SK-N-SH treated with all-trans-retinoic acid at 6 μM for 48 hours (cell line): ENCODE measurements at regions not wholly inside any gene's neighbourhood (a gene's known extent, or its start where the extent isn't known, plus 50 kb on each side); places are given as distances from the start of the nearest gene placed in this dataset.

Source experiments
- ATAC-seq: fragments of 200-7000 bp; cut with Tn5 transposase; 3 replicates; pipeline ENCODE4 v1.9.1; 2020; ENCODE audit warnings: mild to moderate bottlenecking, moderate library complexity
- ARNTL ChIP-seq: fragments of 450-650 bp; formaldehyde crosslinking; IDR thresholded peaks from 2 replicates; pipeline ENCODE4 v1.5.0; 2020; ENCODE audit warnings: low read depth, mild to moderate bottlenecking, moderate library complexity, borderline replicate concordance
- BACH2 ChIP-seq: fragments of 250-450 bp; sonication (Bioruptor Pico); IDR thresholded peaks from 2 replicates; pipeline ENCODE4 v1.9.0; 2021; ENCODE audit warnings: mild to moderate bottlenecking, borderline replicate concordance
- CSDC2 ChIP-seq: fragments of 250-450 bp; sonication (Bioruptor Pico); IDR thresholded peaks from 2 replicates; pipeline ENCODE4 v1.5.0; 2020; ENCODE audit warnings: mild to moderate bottlenecking, moderate library complexity
- ESRRG ChIP-seq: fragments of 250-450 bp; sonication (Bioruptor Pico); IDR thresholded peaks from 2 replicates; pipeline ENCODE4 v1.6.1; 2021; ENCODE audit warnings: mild to moderate bottlenecking
- GLIS3 ChIP-seq: fragments of 250-450 bp; sonication (Bioruptor Pico); IDR thresholded peaks from 2 replicates; pipeline ENCODE4 v1.5.0; 2020; ENCODE audit warnings: mild to moderate bottlenecking, moderate library complexity
- ISL1 ChIP-seq: fragments of 250-450 bp; sonication (Bioruptor Pico); IDR thresholded peaks from 2 replicates; pipeline ENCODE4 v2.1.2; 2022; ENCODE audit warnings: mild to moderate bottlenecking, moderate library complexity
- OSR1 ChIP-seq: fragments of 250-450 bp; sonication (Bioruptor Pico); IDR thresholded peaks from 2 replicates; pipeline ENCODE4 v1.8.0; 2022; ENCODE audit warnings: moderate library complexity, mild to moderate bottlenecking, inconsistent platforms
- PPARA ChIP-seq: fragments of 250-450 bp; sonication (Bioruptor Pico); IDR thresholded peaks from 2 replicates; pipeline ENCODE4 v1.5.0; 2020; ENCODE audit warnings: mild to moderate bottlenecking, borderline replicate concordance
- RARB ChIP-seq: fragments of 250-450 bp; sonication (Bioruptor Pico); IDR thresholded peaks from 2 replicates; pipeline ENCODE4 v1.8.0; 2021; ENCODE audit warnings: mild to moderate bottlenecking, moderate library complexity
- SNAI2 ChIP-seq: fragments of 250-450 bp; sonication (Bioruptor Pico); IDR thresholded peaks from 2 replicates; pipeline ENCODE4 v1.5.0; 2020; ENCODE audit warnings: mild to moderate bottlenecking, moderate library complexity
- TCF4 ChIP-seq: fragments of 250-450 bp; sonication (Bioruptor Pico); IDR thresholded peaks from 2 replicates; pipeline ENCODE4 v1.8.0; 2021; ENCODE audit warnings: mild to moderate bottlenecking, moderate library complexity, borderline replicate concordance
- TOX ChIP-seq: fragments of 250-450 bp; sonication (Bioruptor Pico); IDR thresholded peaks from 2 replicates; pipeline ENCODE4 v1.8.0; 2021; ENCODE audit warnings: mild to moderate bottlenecking, moderate library complexity, borderline replicate concordance
- ZC3H10 ChIP-seq: fragments of 250-450 bp; sonication (Bioruptor Pico); IDR thresholded peaks from 2 replicates; pipeline ENCODE4 v1.5.1; 2021; ENCODE audit warnings: mild to moderate bottlenecking, moderate library complexity
- ZFP3 ChIP-seq: fragments of 250-450 bp; sonication (Bioruptor Pico); IDR thresholded peaks from 2 replicates; pipeline ENCODE4 v1.5.0; 2020; ENCODE audit warnings: mild to moderate bottlenecking, moderate library complexity
- ZNF565 ChIP-seq: fragments of 450-650 bp; formaldehyde crosslinking; conservative IDR thresholded peaks from 2 replicates; pipeline ENCODE4 v1.5.0; 2020; ENCODE audit warnings: low read depth, mild to moderate bottlenecking, moderate library complexity
- ZNF70 ChIP-seq: fragments of 450-650 bp; formaldehyde crosslinking; IDR thresholded peaks from 2 replicates; pipeline ENCODE4 v1.5.0; 2020; ENCODE audit warnings: mild to moderate bottlenecking, moderate library complexity
- ZNF8 ChIP-seq: fragments of 450-650 bp; formaldehyde crosslinking; IDR thresholded peaks from 2 replicates; pipeline ENCODE4 v1.5.0; 2020; ENCODE audit warnings: mild to moderate bottlenecking, moderate library complexity
- TF ChIP-seq, protein P1 (sequence below): fragments of 250-450 bp; sonication (Bioruptor Pico); IDR thresholded peaks from 2 replicates; pipeline ENCODE4 v1.5.1; 2021; ENCODE audit warnings: mild to moderate bottlenecking, moderate library complexity
- TF ChIP-seq, protein P2 (sequence below): fragments of 250-450 bp; sonication (Bioruptor Pico); IDR thresholded peaks from 2 replicates; pipeline ENCODE4 v1.8.0; 2021; ENCODE audit warnings: low read depth, mild to moderate bottlenecking, moderate library complexity, borderline replicate concordance
- TF ChIP-seq, protein P3 (sequence below): fragments of 250-450 bp; sonication (Bioruptor Pico); IDR thresholded peaks from 2 replicates; pipeline ENCODE4 v1.5.0; 2020; ENCODE audit warnings: mild to moderate bottlenecking, moderate library complexity
- TF ChIP-seq, protein P4 (sequence below): fragments of 250-450 bp; sonication (Bioruptor Pico); IDR thresholded peaks from 2 replicates; pipeline ENCODE4 v1.8.0; 2020; ENCODE audit warnings: mild to moderate bottlenecking, moderate library complexity, borderline replicate concordance
- TF ChIP-seq, protein P5 (sequence below): fragments of 250-450 bp; sonication (Bioruptor Pico); IDR thresholded peaks from 2 replicates; pipeline ENCODE4 v1.5.1; 2020; ENCODE audit warnings: low read depth, mild to moderate bottlenecking, moderate library complexity

DNA sequence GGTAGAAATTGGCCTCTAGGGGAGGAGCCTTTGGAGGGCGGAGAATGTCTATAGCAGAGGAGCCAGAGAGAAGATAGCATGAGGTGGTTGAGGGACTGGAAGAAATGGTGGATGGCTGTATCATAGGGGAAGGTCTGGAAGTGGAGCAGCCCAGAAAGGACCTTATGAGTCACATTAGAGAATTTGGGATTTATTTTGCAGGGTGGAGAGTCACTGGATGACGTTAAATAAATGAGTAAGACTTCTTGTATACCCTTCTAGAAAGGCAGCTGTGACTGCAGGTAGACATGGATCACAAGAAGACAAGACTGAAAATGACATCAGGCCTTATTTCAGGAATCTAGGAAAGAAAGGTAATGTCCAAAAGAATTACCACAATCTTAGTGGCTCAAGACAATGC lies 208.2 kb upstream of the TMTC1 start:
- no peak for ATAC-seq
- no peak for TF ChIP-seq TOX (CRISPR knock-in tag)
- TF ChIP-seq PPARA (CRISPR knock-in tag), result no peak
- TF ChIP-seq ISL1 (CRISPR knock-in tag), result no peak
- TF ChIP-seq, protein P1, sequence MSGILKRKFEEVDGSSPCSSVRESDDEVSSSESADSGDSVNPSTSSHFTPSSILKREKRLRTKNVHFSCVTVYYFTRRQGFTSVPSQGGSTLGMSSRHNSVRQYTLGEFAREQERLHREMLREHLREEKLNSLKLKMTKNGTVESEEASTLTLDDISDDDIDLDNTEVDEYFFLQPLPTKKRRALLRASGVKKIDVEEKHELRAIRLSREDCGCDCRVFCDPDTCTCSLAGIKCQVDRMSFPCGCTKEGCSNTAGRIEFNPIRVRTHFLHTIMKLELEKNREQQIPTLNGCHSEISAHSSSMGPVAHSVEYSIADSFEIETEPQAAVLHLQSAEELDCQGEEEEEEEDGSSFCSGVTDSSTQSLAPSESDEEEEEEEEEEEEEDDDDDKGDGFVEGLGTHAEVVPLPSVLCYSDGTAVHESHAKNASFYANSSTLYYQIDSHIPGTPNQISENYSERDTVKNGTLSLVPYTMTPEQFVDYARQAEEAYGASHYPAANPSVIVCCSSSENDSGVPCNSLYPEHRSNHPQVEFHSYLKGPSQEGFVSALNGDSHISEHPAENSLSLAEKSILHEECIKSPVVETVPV (CRISPR knock-in tag), result no peak
- TF ChIP-seq BACH2 (CRISPR knock-in tag), result no peak

DNA sequence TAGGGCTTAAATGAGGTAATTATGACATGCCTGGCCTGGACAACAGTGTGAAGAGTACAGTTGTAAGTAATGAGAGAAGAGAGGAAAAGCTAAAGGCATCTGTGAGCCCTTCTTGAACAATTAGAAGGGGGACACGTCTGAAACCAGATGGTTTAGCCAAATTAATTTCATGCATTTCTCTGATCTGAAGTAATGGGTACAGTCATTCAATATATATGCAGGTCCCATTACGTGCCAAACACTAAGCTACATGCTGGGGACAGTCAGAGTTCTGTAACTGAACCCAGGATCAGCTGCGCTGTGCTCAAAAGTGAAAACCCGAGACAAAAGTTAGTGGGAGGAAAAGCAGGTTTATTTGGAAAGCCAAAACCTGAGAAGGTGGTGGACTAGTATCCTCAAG lies 207.2 kb upstream of the TMTC1 start:
- TF ChIP-seq OSR1 (CRISPR knock-in tag) (no peak), TOX (CRISPR knock-in tag) (no peak), GLIS3 (no peak), ESRRG (CRISPR knock-in tag) (no peak), SNAI2 (no peak), ZNF8 (CRISPR knock-in tag) (no peak), RARB (CRISPR knock-in tag) (no peak), PPARA (CRISPR knock-in tag) (no peak), CSDC2 (no peak), ZNF70 (CRISPR knock-in tag) (no peak), ZFP3 (CRISPR knock-in tag) (no peak), BACH2 (CRISPR knock-in tag) (no peak), ARNTL (no peak), ISL1 (CRISPR knock-in tag) (no peak), TCF4 (no peak)
- TF ChIP-seq, protein P2, sequence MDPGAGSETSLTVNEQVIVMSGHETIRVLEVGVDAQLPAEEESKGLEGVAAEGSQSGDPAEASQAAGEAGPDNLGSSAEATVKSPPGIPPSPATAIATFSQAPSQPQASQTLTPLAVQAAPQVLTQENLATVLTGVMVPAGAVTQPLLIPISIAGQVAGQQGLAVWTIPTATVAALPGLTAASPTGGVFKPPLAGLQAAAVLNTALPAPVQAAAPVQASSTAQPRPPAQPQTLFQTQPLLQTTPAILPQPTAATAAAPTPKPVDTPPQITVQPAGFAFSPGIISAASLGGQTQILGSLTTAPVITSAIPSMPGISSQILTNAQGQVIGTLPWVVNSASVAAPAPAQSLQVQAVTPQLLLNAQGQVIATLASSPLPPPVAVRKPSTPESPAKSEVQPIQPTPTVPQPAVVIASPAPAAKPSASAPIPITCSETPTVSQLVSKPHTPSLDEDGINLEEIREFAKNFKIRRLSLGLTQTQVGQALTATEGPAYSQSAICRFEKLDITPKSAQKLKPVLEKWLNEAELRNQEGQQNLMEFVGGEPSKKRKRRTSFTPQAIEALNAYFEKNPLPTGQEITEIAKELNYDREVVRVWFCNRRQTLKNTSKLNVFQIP (CRISPR knock-in tag), result no peak
- TF ChIP-seq, protein P1 (CRISPR knock-in tag), result no peak
- TF ChIP-seq, protein P3, sequence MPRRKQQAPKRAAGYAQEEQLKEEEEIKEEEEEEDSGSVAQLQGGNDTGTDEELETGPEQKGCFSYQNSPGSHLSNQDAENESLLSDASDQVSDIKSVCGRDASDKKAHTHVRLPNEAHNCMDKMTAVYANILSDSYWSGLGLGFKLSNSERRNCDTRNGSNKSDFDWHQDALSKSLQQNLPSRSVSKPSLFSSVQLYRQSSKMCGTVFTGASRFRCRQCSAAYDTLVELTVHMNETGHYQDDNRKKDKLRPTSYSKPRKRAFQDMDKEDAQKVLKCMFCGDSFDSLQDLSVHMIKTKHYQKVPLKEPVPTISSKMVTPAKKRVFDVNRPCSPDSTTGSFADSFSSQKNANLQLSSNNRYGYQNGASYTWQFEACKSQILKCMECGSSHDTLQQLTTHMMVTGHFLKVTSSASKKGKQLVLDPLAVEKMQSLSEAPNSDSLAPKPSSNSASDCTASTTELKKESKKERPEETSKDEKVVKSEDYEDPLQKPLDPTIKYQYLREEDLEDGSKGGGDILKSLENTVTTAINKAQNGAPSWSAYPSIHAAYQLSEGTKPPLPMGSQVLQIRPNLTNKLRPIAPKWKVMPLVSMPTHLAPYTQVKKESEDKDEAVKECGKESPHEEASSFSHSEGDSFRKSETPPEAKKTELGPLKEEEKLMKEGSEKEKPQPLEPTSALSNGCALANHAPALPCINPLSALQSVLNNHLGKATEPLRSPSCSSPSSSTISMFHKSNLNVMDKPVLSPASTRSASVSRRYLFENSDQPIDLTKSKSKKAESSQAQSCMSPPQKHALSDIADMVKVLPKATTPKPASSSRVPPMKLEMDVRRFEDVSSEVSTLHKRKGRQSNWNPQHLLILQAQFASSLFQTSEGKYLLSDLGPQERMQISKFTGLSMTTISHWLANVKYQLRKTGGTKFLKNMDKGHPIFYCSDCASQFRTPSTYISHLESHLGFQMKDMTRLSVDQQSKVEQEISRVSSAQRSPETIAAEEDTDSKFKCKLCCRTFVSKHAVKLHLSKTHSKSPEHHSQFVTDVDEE (CRISPR knock-in tag), result no peak
- TF ChIP-seq, protein P4, sequence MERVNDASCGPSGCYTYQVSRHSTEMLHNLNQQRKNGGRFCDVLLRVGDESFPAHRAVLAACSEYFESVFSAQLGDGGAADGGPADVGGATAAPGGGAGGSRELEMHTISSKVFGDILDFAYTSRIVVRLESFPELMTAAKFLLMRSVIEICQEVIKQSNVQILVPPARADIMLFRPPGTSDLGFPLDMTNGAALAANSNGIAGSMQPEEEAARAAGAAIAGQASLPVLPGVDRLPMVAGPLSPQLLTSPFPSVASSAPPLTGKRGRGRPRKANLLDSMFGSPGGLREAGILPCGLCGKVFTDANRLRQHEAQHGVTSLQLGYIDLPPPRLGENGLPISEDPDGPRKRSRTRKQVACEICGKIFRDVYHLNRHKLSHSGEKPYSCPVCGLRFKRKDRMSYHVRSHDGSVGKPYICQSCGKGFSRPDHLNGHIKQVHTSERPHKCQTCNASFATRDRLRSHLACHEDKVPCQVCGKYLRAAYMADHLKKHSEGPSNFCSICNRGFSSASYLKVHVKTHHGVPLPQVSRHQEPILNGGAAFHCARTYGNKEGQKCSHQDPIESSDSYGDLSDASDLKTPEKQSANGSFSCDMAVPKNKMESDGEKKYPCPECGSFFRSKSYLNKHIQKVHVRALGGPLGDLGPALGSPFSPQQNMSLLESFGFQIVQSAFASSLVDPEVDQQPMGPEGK (CRISPR knock-in tag), result no peak
- no peak for ATAC-seq

DNA sequence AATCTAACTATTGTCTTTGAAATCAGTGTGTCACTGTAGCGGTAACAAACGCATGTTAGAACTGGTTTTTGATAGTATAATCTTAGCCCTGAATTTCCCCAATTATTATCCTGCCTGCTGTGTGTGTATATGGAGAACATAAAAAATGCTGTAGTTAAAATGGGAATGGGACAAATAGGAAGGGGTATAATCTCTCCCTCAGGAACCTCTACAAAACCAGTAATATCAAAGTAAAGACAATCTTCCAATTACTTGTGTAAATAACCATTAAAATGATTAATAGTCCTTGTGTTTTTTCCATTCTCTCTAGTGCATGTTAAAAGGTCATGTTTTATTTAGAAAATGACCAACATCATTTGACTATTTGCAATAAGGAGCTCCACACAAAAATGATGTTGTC lies 200.1 kb upstream of the TMTC1 start:
- TF ChIP-seq, protein P5, sequence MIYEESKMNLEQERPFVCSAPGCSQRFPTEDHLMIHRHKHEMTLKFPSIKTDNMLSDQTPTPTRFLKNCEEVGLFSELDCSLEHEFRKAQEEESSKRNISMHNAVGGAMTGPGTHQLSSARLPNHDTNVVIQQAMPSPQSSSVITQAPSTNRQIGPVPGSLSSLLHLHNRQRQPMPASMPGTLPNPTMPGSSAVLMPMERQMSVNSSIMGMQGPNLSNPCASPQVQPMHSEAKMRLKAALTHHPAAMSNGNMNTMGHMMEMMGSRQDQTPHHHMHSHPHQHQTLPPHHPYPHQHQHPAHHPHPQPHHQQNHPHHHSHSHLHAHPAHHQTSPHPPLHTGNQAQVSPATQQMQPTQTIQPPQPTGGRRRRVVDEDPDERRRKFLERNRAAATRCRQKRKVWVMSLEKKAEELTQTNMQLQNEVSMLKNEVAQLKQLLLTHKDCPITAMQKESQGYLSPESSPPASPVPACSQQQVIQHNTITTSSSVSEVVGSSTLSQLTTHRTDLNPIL (CRISPR knock-in tag), result no peak
- TF ChIP-seq ESRRG (CRISPR knock-in tag) (no peak), ZC3H10 (CRISPR knock-in tag) (no peak), ZFP3 (CRISPR knock-in tag) (no peak), CSDC2 (no peak), ZNF565 (CRISPR knock-in tag) (no peak), ISL1 (CRISPR knock-in tag) (no peak), TCF4 (no peak), PPARA (CRISPR knock-in tag) (no peak), ZNF70 (CRISPR knock-in tag) (no peak)
- TF ChIP-seq, protein P2 (CRISPR knock-in tag), result no peak
- no peak for ATAC-seq
